ENCODE measurements at regions not wholly inside any gene's neighbourhood (a gene's known extent, or its start where the extent isn't known, plus 50 kb on each side); places are given as distances from the start of the nearest gene placed in this dataset.

- TF ChIP-seq, protein P1, sequence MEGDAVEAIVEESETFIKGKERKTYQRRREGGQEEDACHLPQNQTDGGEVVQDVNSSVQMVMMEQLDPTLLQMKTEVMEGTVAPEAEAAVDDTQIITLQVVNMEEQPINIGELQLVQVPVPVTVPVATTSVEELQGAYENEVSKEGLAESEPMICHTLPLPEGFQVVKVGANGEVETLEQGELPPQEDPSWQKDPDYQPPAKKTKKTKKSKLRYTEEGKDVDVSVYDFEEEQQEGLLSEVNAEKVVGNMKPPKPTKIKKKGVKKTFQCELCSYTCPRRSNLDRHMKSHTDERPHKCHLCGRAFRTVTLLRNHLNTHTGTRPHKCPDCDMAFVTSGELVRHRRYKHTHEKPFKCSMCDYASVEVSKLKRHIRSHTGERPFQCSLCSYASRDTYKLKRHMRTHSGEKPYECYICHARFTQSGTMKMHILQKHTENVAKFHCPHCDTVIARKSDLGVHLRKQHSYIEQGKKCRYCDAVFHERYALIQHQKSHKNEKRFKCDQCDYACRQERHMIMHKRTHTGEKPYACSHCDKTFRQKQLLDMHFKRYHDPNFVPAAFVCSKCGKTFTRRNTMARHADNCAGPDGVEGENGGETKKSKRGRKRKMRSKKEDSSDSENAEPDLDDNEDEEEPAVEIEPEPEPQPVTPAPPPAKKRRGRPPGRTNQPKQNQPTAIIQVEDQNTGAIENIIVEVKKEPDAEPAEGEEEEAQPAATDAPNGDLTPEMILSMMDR (IDR thresholded peaks at IDR 0.05) = no peak
- no peak for TF ChIP-seq POLR2AphosphoS5 (IDR thresholded peaks at IDR 0.05)
Observed at GRCh38 chr18:78905334-78905733, 74.3 kb upstream of the SALL3 start.
